ENCODE measurements at regions not wholly inside any gene's neighbourhood (a gene's known extent, or its start where the extent isn't known, plus 50 kb on each side); places are given as distances from the start of the nearest gene placed in this dataset.

DNA sequence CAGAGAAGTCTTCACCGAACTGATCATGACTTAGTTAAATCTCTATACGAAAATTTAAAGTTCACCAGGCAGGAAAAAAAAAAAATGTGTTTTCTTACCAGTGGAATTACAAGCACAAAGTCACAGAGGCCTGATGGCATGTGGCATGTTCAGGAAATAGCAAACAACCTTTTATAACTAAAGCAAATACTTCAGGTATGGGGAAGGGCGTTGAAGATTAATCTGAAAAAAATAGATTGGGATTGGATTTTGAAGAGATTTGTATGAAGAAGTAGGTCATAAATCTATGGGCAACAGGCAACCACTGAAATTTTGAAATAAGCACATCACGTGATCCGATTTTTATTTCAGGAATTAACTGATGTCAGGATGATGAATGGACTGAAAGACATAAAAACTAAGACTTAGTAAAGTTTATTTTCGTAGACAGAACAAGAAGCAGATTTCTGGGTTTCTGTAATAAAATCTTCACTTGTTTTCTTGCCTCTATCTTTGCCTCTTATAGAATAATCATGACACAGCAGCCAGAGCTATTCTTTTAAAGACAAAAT, 295.9 kb upstream of the ADGRL4 start:
- no peaks in the 10 kb centered on the region for H3K36me3 ChIP-seq (ENCODE audit: control insufficient read depth in 2 of 3, insufficient read depth in 3 of 3, low read length in 3 of 3)

DNA sequence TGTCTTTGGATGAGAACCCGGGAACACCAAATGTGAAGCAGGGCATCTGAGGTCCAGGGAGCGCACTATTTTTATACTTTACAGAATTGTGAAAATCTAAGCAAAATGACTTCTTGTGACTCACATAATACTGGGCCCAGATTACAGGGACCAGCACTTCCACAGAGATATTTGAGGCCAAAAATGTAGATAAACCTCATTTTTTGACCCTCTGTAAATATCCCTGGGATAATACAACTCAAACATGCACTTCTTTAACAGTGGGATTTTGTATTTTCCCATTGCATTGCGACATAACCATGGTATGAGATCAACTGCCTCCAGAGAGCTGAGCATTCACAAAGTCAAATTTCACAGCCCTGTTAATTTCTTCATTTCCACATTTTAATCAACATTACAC, 289.4 kb upstream of the ADGRL4 start:
- intact Hi-C loops (cut with DNase I): no loop called here
- Histone ChIP-seq H3K27me3 (ENCODE audit: control insufficient read depth, insufficient read depth, low read length) (no peaks in the 10 kb centered on the region), H3K4me1 (ENCODE audit: control insufficient read depth in 2 of 3, insufficient read depth in 2 of 3, low read depth in 1 of 3, low read length in 3 of 3) (no peaks in the 10 kb centered on the region), H3K36me3 (ENCODE audit: control insufficient read depth in 2 of 3, insufficient read depth in 3 of 3, low read length in 3 of 3) (no peaks in the 10 kb centered on the region), H3K9me3 (ENCODE audit: control insufficient read depth in 2 of 3, insufficient read depth in 1 of 3, low read length in 3 of 3) (no peaks in the 10 kb centered on the region), H3K9ac (ENCODE audit: low read length in 3 of 3) (no peak overlapping the region), H3K27ac (ENCODE audit: low read depth in 2 of 2, low read length in 2 of 2) (no peak overlapping the region), H3K4me3 (ENCODE audit: low read length in 3 of 3) (no peak overlapping the region)
- FAIRE-seq: no peak
- TF ChIP-seq, protein P1, sequence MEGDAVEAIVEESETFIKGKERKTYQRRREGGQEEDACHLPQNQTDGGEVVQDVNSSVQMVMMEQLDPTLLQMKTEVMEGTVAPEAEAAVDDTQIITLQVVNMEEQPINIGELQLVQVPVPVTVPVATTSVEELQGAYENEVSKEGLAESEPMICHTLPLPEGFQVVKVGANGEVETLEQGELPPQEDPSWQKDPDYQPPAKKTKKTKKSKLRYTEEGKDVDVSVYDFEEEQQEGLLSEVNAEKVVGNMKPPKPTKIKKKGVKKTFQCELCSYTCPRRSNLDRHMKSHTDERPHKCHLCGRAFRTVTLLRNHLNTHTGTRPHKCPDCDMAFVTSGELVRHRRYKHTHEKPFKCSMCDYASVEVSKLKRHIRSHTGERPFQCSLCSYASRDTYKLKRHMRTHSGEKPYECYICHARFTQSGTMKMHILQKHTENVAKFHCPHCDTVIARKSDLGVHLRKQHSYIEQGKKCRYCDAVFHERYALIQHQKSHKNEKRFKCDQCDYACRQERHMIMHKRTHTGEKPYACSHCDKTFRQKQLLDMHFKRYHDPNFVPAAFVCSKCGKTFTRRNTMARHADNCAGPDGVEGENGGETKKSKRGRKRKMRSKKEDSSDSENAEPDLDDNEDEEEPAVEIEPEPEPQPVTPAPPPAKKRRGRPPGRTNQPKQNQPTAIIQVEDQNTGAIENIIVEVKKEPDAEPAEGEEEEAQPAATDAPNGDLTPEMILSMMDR (IDR thresholded peaks at IDR 0.05; ENCODE audit: borderline replicate concordance, extremely low read depth, insufficient read depth): no peak
- no peak for DNase-seq

More for the DNA sequence above, 295.9 kb upstream of the ADGRL4 start:
- intact Hi-C loops (cut with DNase I): no loop called here
- H3K27me3 ChIP-seq (ENCODE audit: control insufficient read depth, insufficient read depth, low read length): no peaks in the 10 kb centered on the region
- FAIRE-seq: no peak
- no peak for DNase-seq
- H3K4me3 ChIP-seq (ENCODE audit: low read length in 3 of 3): no peak overlapping the region
- H3K9ac ChIP-seq (ENCODE audit: low read length in 3 of 3): no peak overlapping the region
- no peak overlapping the region for H3K27ac ChIP-seq (ENCODE audit: low read depth in 2 of 2, low read length in 2 of 2)
- TF ChIP-seq, protein P1 (IDR thresholded peaks at IDR 0.05; ENCODE audit: borderline replicate concordance, extremely low read depth, insufficient read depth): no peak
- H3K9me3 ChIP-seq (ENCODE audit: control insufficient read depth in 2 of 3, insufficient read depth in 1 of 3, low read length in 3 of 3): no peaks in the 10 kb centered on the region
- no peaks in the 10 kb centered on the region for H3K4me1 ChIP-seq (ENCODE audit: control insufficient read depth in 2 of 3, insufficient read depth in 2 of 3, low read depth in 1 of 3, low read length in 3 of 3)

DNA sequence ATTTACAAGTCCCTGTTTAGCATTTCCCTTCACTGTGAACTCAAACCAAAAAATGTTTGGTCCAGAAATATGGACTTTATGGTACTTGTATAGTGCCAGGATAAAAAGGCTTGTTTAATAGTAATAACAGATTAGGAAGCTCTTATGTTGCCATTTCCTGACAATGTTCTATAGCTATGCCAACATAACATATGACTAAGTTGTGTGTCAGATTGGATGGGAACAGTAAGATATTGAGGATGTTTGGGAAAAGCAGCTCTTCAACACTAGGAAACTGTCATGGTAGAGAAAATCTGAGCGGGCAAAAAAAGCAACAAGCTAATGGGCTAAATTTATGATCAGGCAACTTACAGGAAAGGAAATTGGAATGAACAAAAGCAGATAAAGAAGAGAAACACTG, 287.1 kb upstream of the ADGRL4 start:
- Histone ChIP-seq H3K27me3 (ENCODE audit: control insufficient read depth, insufficient read depth, low read length) (no peaks in the 10 kb centered on the region), H3K4me3 (ENCODE audit: low read length in 3 of 3) (no peak overlapping the region), H3K9ac (ENCODE audit: low read length in 3 of 3) (no peak overlapping the region), H3K36me3 (ENCODE audit: control insufficient read depth in 2 of 3, insufficient read depth in 3 of 3, low read length in 3 of 3) (no peaks in the 10 kb centered on the region), H3K27ac (ENCODE audit: low read depth in 2 of 2, low read length in 2 of 2) (no peak overlapping the region), H3K9me3 (ENCODE audit: control insufficient read depth in 2 of 3, insufficient read depth in 1 of 3, low read length in 3 of 3) (no peaks in the 10 kb centered on the region), H3K4me1 (ENCODE audit: control insufficient read depth in 2 of 3, insufficient read depth in 2 of 3, low read depth in 1 of 3, low read length in 3 of 3) (no peaks in the 10 kb centered on the region)
- TF ChIP-seq, protein P1 (IDR thresholded peaks at IDR 0.05; ENCODE audit: borderline replicate concordance, extremely low read depth, insufficient read depth): no peak
- FAIRE-seq (no peak), DNase-seq (no peak)
- intact Hi-C loops (cut with DNase I): no loop called here

DNA sequence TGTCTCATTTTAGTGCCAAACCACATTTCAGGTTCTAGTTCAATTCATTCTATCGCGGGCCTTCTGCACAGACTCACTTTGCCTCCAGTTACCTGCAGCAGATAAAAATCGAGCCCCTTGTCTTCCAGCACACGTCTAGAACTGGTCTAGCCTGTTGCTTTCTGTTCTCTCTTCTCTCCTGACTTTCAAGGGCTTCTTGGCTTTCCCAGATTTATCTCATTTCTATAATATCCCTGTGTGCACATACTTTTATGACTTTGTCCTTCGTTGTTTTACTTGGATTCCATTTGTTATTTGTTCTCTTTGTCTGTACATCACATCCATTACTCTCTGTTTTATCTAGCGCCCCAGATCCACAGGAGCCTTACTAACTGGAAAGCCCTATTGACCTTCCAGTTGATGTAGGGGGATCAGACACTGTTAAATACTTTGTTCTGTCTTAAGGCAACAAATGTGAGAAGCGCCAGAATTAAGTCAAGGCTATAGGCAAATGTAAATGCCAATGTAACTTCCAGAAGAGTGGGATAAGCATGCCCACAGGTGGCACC, 284.5 kb upstream of the ADGRL4 start:
- intact Hi-C loops (cut with DNase I): no loop called here

More for the DNA sequence above, 284.5 kb upstream of the ADGRL4 start:
- Histone ChIP-seq H3K27me3 (ENCODE audit: control insufficient read depth, insufficient read depth, low read length) (no peaks in the 10 kb centered on the region), H3K27ac (ENCODE audit: low read depth in 2 of 2, low read length in 2 of 2) (no peak overlapping the region), H3K9ac (ENCODE audit: low read length in 3 of 3) (no peak overlapping the region), H3K36me3 (ENCODE audit: control insufficient read depth in 2 of 3, insufficient read depth in 3 of 3, low read length in 3 of 3) (no peaks in the 10 kb centered on the region), H3K4me3 (ENCODE audit: low read length in 3 of 3) (no peak overlapping the region), H3K4me1 (ENCODE audit: control insufficient read depth in 2 of 3, insufficient read depth in 2 of 3, low read depth in 1 of 3, low read length in 3 of 3) (no peaks in the 10 kb centered on the region), H3K9me3 (ENCODE audit: control insufficient read depth in 2 of 3, insufficient read depth in 1 of 3, low read length in 3 of 3) (no peaks in the 10 kb centered on the region)
- DNase-seq (no peak), FAIRE-seq (no peak)
- TF ChIP-seq, protein P1 (IDR thresholded peaks at IDR 0.05; ENCODE audit: borderline replicate concordance, extremely low read depth, insufficient read depth): no peak

Data from kidney (tissue), 13 donors.